GM18502 (cell line): ENCODE measurements at regions not wholly inside any gene's neighbourhood (a gene's known extent, or its start where the extent isn't known, plus 50 kb on each side); places are given as distances from the start of the nearest gene placed in this dataset.

Experiments
- ATAC-seq: cut with Tn5 transposase; IDR thresholded peaks from one replicate; pipeline ENCODE4 v1.9.1; 2021; ENCODE audit warnings: mild to moderate bottlenecking; ENCODE audit not compliant: unreplicated experiment, poor library complexity

GRCh38 chr9:80025796-80026520 is 454.2 kb downstream of the TLE4 start:
- ATAC-seq = no peak

- no peak for ATAC-seq
Observed at GRCh38 chr9:80025131-80025530, 453.4 kb downstream of the TLE4 start.

GRCh38 chr9:80020530-80020929 is 448.8 kb downstream of the TLE4 start:
- ATAC-seq = no peak

- ATAC-seq = no peak
Observed at GRCh38 chr9:80020056-80020455, 448.3 kb downstream of the TLE4 start.

- no peak for ATAC-seq
Observed at GRCh38 chr9:80013891-80014290, 442.1 kb downstream of the TLE4 start.

GRCh38 chr9:80012557-80013330 is 441.0 kb downstream of the TLE4 start:
- ATAC-seq = no peak

- ATAC-seq = no peak
Observed at GRCh38 chr9:80009204-80009603, 437.4 kb downstream of the TLE4 start.

- ATAC-seq = no peak
Observed at GRCh38 chr9:80004714-80005113, 432.9 kb downstream of the TLE4 start.

GRCh38 chr9:79990536-79990935 is 418.8 kb downstream of the TLE4 start:
- ATAC-seq = no peak

GRCh38 chr9:79989079-79989478 is 417.3 kb downstream of the TLE4 start:
- no peak for ATAC-seq

GRCh38 chr9:79988126-79988525 is 416.4 kb downstream of the TLE4 start:
- no peak for ATAC-seq

GRCh38 chr9:79986437-79986836 is 414.7 kb downstream of the TLE4 start:
- ATAC-seq = no peak

GRCh38 chr9:79985772-79986171 is 414.0 kb downstream of the TLE4 start:
- ATAC-seq = no peak

GRCh38 chr9:79985264-79985663 is 413.5 kb downstream of the TLE4 start:
- no peak for ATAC-seq

GRCh38 chr9:79984429-79985067 is 412.8 kb downstream of the TLE4 start:
- no peak for ATAC-seq

GRCh38 chr9:79980432-79980831 is 408.7 kb downstream of the TLE4 start:
- ATAC-seq = no peak

- no peak for ATAC-seq
Observed at GRCh38 chr9:79977510-79978197, 405.9 kb downstream of the TLE4 start.

GRCh38 chr9:79977074-79977435 is 405.3 kb downstream of the TLE4 start:
- no peak for ATAC-seq

GRCh38 chr9:79976257-79977073 is 404.7 kb downstream of the TLE4 start:
- ATAC-seq = no peak

- no peak for ATAC-seq
Observed at GRCh38 chr9:79975621-79976256, 404.0 kb downstream of the TLE4 start.
